ENCODE measurements at regions not wholly inside any gene's neighbourhood (a gene's known extent, or its start where the extent isn't known, plus 50 kb on each side); places are given as distances from the start of the nearest gene placed in this dataset.

DNA sequence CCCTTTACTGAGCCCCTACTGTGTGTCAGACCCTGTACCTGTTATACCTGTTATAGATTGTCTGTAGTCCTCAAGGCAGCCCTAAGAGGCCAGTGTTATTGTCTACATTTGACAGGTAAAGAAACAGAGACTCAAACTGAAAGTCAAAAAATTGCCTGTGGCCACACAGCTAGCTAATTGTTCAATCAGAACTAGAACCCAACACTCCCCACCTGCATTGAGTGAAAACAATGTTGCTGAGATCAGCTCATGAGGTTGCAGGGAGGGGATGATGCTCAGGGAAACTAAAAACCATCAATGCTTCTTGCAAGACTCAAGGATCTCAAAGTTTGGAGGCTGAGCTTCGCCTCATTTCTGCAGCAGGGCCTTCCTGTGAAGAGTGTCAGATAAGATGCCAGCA is 109.5 kb upstream of the LMO4 start:
- Histone ChIP-seq H3K9me3 (ENCODE audit: control insufficient read depth in 2 of 2, low read length in 2 of 2) (no peaks in the 10 kb centered on the region), H3K4me3 (ENCODE audit: low read length in 2 of 2) (no peak overlapping the region), H3K36me3 (ENCODE audit: control insufficient read depth in 2 of 2, insufficient read depth in 2 of 2, low read length in 2 of 2) (no peaks in the 10 kb centered on the region), H3K4me1 (ENCODE audit: control insufficient read depth in 2 of 2, insufficient read depth in 2 of 2, low read length in 2 of 2) (no peaks in the 10 kb centered on the region), H3K27me3 (ENCODE audit: control insufficient read depth in 2 of 2, insufficient read depth in 2 of 2, low read length in 2 of 2) (no peaks in the 10 kb centered on the region), H3K9ac (ENCODE audit: low read depth in 1 of 2, low read length in 2 of 2) (no peak overlapping the region), H3K27ac (ENCODE audit: low read depth in 2 of 2, low read length in 2 of 2) (no peak overlapping the region)

DNA sequence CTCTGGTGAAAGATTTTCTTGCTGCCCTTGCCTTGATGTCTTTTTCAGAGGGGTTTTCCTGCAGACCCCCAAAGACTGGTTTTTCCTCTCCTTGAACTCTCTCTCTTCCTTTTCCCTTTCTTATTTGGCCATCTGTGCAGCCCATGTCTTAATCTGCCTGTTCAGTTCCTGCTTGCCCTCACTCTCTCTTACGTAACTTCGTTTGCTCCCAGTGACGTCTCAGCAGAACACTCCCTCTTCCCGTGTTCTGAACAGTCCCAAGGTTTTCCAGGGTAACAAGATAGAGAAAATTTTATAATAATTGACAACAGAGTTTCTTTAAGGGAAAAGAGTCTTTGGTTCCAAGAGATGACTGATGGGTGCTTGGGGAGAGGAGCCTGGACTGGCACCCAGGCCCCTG is 109.1 kb upstream of the LMO4 start:
- Histone ChIP-seq H3K4me3 (ENCODE audit: low read length in 2 of 2) (no peak overlapping the region), H3K9ac (ENCODE audit: low read depth in 1 of 2, low read length in 2 of 2) (no peak overlapping the region), H3K9me3 (ENCODE audit: control insufficient read depth in 2 of 2, low read length in 2 of 2) (no peaks in the 10 kb centered on the region), H3K36me3 (ENCODE audit: control insufficient read depth in 2 of 2, insufficient read depth in 2 of 2, low read length in 2 of 2) (no peaks in the 10 kb centered on the region), H3K27ac (ENCODE audit: low read depth in 2 of 2, low read length in 2 of 2) (no peak overlapping the region), H3K4me1 (ENCODE audit: control insufficient read depth in 2 of 2, insufficient read depth in 2 of 2, low read length in 2 of 2) (no peaks in the 10 kb centered on the region), H3K27me3 (ENCODE audit: control insufficient read depth in 2 of 2, insufficient read depth in 2 of 2, low read length in 2 of 2) (no peaks in the 10 kb centered on the region)

- H3K9ac ChIP-seq (ENCODE audit: low read depth in 1 of 2, low read length in 2 of 2): no peak overlapping the region
Measured at GRCh38 chr1:87220993-87221392, 107.7 kb upstream of the LMO4 start.

DNA sequence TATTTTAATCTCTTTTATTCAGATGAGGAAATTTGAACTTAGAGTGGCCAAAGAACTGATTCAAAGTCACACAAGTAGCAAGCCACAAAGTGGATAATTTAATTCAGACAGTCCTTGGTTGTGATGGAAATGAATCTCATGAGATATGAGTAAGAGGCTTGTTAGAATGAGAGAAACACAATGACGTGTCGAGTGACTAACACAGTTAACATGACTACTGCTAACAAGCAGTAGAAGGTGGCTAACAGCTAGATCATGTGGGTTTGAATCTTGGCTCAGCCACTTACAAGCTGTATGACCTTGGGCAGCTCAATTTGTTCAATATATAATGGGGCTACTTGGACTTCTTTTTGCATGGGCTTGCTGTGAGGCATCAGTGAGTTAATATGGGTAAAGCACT is 104.5 kb upstream of the LMO4 start:
- H3K4me3 ChIP-seq (ENCODE audit: low read length in 2 of 2): no peak overlapping the region
- H3K9me3 ChIP-seq (ENCODE audit: control insufficient read depth in 2 of 2, low read length in 2 of 2): no peaks in the 10 kb centered on the region
- no peak overlapping the region for H3K9ac ChIP-seq (ENCODE audit: low read depth in 1 of 2, low read length in 2 of 2)
- no peaks in the 10 kb centered on the region for H3K36me3 ChIP-seq (ENCODE audit: control insufficient read depth in 2 of 2, insufficient read depth in 2 of 2, low read length in 2 of 2)
- no peak overlapping the region for H3K27ac ChIP-seq (ENCODE audit: low read depth in 2 of 2, low read length in 2 of 2)
- H3K27me3 ChIP-seq (ENCODE audit: control insufficient read depth in 2 of 2, insufficient read depth in 2 of 2, low read length in 2 of 2): no peaks in the 10 kb centered on the region
- no peaks in the 10 kb centered on the region for H3K4me1 ChIP-seq (ENCODE audit: control insufficient read depth in 2 of 2, insufficient read depth in 2 of 2, low read length in 2 of 2)

More at GRCh38 chr1:87220993-87221392, 107.7 kb upstream of the LMO4 start:
- H3K27ac ChIP-seq (ENCODE audit: low read depth in 2 of 2, low read length in 2 of 2): no peak overlapping the region
- no peaks in the 10 kb centered on the region for H3K9me3 ChIP-seq (ENCODE audit: control insufficient read depth in 2 of 2, low read length in 2 of 2)
- no peaks in the 10 kb centered on the region for H3K4me1 ChIP-seq (ENCODE audit: control insufficient read depth in 2 of 2, insufficient read depth in 2 of 2, low read length in 2 of 2)
- H3K36me3 ChIP-seq (ENCODE audit: control insufficient read depth in 2 of 2, insufficient read depth in 2 of 2, low read length in 2 of 2): no peaks in the 10 kb centered on the region
- no peak overlapping the region for H3K4me3 ChIP-seq (ENCODE audit: low read length in 2 of 2)
- no peaks in the 10 kb centered on the region for H3K27me3 ChIP-seq (ENCODE audit: control insufficient read depth in 2 of 2, insufficient read depth in 2 of 2, low read length in 2 of 2)

DNA sequence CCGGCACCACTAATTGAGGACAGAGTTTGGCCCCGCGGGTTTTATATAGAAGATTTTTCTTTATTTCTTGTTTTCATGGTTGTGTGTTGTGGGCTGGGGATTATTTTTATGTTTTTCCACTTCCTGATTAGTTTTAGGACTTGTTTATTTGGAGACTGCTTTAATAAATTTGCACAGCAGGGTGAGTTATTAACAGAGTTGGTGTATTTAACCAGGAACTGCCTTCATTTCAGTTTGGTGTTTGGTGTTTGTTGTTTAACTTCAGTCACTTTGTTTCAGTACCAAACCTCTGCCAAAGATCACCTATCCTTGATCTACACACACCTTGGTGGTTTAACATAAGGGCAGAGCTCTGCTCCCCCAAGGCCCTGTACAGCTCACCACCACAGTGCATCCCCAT is 103.5 kb upstream of the LMO4 start:
- Histone ChIP-seq H3K36me3 (ENCODE audit: control insufficient read depth in 2 of 2, insufficient read depth in 2 of 2, low read length in 2 of 2) (no peaks in the 10 kb centered on the region), H3K27ac (ENCODE audit: low read depth in 2 of 2, low read length in 2 of 2) (no peak overlapping the region), H3K4me3 (ENCODE audit: low read length in 2 of 2) (no peak overlapping the region), H3K9ac (ENCODE audit: low read depth in 1 of 2, low read length in 2 of 2) (no peak overlapping the region), H3K27me3 (ENCODE audit: control insufficient read depth in 2 of 2, insufficient read depth in 2 of 2, low read length in 2 of 2) (no peaks in the 10 kb centered on the region), H3K9me3 (ENCODE audit: control insufficient read depth in 2 of 2, low read length in 2 of 2) (no peaks in the 10 kb centered on the region), H3K4me1 (ENCODE audit: control insufficient read depth in 2 of 2, insufficient read depth in 2 of 2, low read length in 2 of 2) (no peaks in the 10 kb centered on the region)

DNA sequence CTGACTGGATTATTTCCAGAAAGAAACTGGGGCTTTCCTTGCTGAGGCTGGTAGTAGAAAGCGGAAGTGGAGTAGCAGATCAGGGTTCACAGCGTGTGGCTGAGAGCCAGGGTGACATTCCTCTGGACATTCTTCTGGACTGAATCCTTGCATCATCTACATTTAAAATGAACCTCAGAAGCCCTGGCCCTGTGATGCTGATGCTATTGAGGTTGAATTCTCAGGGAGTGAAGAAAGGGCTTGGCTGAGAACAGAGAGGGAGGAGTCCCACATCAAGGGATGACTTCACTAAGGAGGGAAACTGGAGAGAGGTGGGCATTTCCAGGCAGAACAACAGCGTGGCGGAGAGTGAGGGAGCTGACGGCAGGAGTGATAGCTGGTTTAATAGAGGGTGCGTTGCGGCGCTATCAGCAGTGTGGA is 102.3 kb upstream of the LMO4 start:
- Histone ChIP-seq H3K27me3 (ENCODE audit: control insufficient read depth in 2 of 2, insufficient read depth in 2 of 2, low read length in 2 of 2) (no peaks in the 10 kb centered on the region), H3K9ac (ENCODE audit: low read depth in 1 of 2, low read length in 2 of 2) (no peak overlapping the region), H3K4me1 (ENCODE audit: control insufficient read depth in 2 of 2, insufficient read depth in 2 of 2, low read length in 2 of 2) (no peaks in the 10 kb centered on the region), H3K27ac (ENCODE audit: low read depth in 2 of 2, low read length in 2 of 2) (peak overlapping the region in 1 of 2 donors; percentile 17), H3K36me3 (ENCODE audit: control insufficient read depth in 2 of 2, insufficient read depth in 2 of 2, low read length in 2 of 2) (no peaks in the 10 kb centered on the region), H3K9me3 (ENCODE audit: control insufficient read depth in 2 of 2, low read length in 2 of 2) (no peaks in the 10 kb centered on the region), H3K4me3 (ENCODE audit: low read length in 2 of 2) (no peak overlapping the region)

DNA sequence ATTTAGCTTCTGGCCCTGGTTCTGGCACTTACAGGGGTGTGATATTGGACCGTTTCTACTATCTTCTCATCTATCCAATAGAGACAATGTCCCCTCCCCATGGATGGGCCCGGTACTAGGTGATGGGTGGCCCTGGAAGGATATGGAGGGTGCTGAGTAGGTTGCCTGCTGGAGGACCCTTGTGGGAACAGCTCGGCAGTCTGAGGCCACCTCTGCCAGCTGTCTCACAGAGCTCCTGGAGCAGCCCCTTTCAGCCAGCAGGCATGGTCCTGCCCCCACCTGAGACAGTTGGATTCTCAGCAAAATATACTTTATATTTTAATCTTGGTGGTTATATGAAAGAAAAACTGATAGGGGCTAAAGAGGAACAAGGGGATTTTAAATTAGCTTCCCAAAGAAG is 101.0 kb upstream of the LMO4 start:
- no peaks in the 10 kb centered on the region for H3K36me3 ChIP-seq (ENCODE audit: control insufficient read depth in 2 of 2, insufficient read depth in 2 of 2, low read length in 2 of 2)
- no peaks in the 10 kb centered on the region for H3K27me3 ChIP-seq (ENCODE audit: control insufficient read depth in 2 of 2, insufficient read depth in 2 of 2, low read length in 2 of 2)
- H3K27ac ChIP-seq (ENCODE audit: low read depth in 2 of 2, low read length in 2 of 2): no peak overlapping the region
- H3K4me1 ChIP-seq (ENCODE audit: control insufficient read depth in 2 of 2, insufficient read depth in 2 of 2, low read length in 2 of 2): no peaks in the 10 kb centered on the region
- H3K9ac ChIP-seq (ENCODE audit: low read depth in 1 of 2, low read length in 2 of 2): no peak overlapping the region
- H3K9me3 ChIP-seq (ENCODE audit: control insufficient read depth in 2 of 2, low read length in 2 of 2): no peaks in the 10 kb centered on the region
- H3K4me3 ChIP-seq (ENCODE audit: low read length in 2 of 2): no peak overlapping the region

- Histone ChIP-seq H3K9me3 (ENCODE audit: control insufficient read depth in 2 of 2, low read length in 2 of 2) (no peaks in the 10 kb centered on the region), H3K27me3 (ENCODE audit: control insufficient read depth in 2 of 2, insufficient read depth in 2 of 2, low read length in 2 of 2) (peaks cover 0 to 2% of the 10 kb centered on the region in 2 donors), H3K4me1 (ENCODE audit: control insufficient read depth in 2 of 2, insufficient read depth in 2 of 2, low read length in 2 of 2) (no peaks in the 10 kb centered on the region), H3K36me3 (ENCODE audit: control insufficient read depth in 2 of 2, insufficient read depth in 2 of 2, low read length in 2 of 2) (no peaks in the 10 kb centered on the region), H3K9ac (ENCODE audit: low read depth in 1 of 2, low read length in 2 of 2) (no peak overlapping the region), H3K4me3 (ENCODE audit: low read length in 2 of 2) (no peak overlapping the region), H3K27ac (ENCODE audit: low read depth in 2 of 2, low read length in 2 of 2) (no peak overlapping the region)
Measured at GRCh38 chr1:87230501-87230900, 98.2 kb upstream of the LMO4 start.

- no peak overlapping the region for H3K27ac ChIP-seq (ENCODE audit: low read depth in 2 of 2, low read length in 2 of 2)
- no peaks in the 10 kb centered on the region for H3K36me3 ChIP-seq (ENCODE audit: control insufficient read depth in 2 of 2, insufficient read depth in 2 of 2, low read length in 2 of 2)
- no peak overlapping the region for H3K4me3 ChIP-seq (ENCODE audit: low read length in 2 of 2)
- H3K9ac ChIP-seq (ENCODE audit: low read depth in 1 of 2, low read length in 2 of 2): no peak overlapping the region
- no peaks in the 10 kb centered on the region for H3K9me3 ChIP-seq (ENCODE audit: control insufficient read depth in 2 of 2, low read length in 2 of 2)
- no peaks in the 10 kb centered on the region for H3K4me1 ChIP-seq (ENCODE audit: control insufficient read depth in 2 of 2, insufficient read depth in 2 of 2, low read length in 2 of 2)
- H3K27me3 ChIP-seq (ENCODE audit: control insufficient read depth in 2 of 2, insufficient read depth in 2 of 2, low read length in 2 of 2): peaks cover 0 to 2% of the 10 kb centered on the region in 2 donors
Measured at GRCh38 chr1:87231703-87232367, 96.8 kb upstream of the LMO4 start.

DNA sequence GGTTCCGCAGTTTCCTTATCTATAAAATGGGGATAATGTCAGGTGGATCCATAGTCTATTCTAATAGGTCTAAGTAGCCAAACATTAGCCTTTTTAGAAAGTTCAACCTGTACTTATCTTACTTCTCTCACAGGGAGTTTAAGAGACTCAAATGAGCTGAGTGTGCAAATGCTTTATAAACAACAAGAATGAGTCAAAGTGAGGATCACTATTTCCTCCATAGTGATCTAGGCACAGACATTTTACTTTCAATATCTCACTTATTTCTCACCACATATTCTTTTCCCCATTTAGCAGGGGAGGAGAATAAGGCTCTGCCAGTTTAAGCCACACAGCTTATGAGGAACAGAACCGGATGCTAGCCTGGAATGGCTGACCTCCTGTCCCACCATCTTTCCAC is 92.1 kb upstream of the LMO4 start:
- Histone ChIP-seq H3K27me3 (ENCODE audit: control insufficient read depth in 2 of 2, insufficient read depth in 2 of 2, low read length in 2 of 2) (peaks cover 0 to 2% of the 10 kb centered on the region in 2 donors), H3K4me1 (ENCODE audit: control insufficient read depth in 2 of 2, insufficient read depth in 2 of 2, low read length in 2 of 2) (no peaks in the 10 kb centered on the region), H3K9ac (ENCODE audit: low read depth in 1 of 2, low read length in 2 of 2) (no peak overlapping the region), H3K9me3 (ENCODE audit: control insufficient read depth in 2 of 2, low read length in 2 of 2) (no peaks in the 10 kb centered on the region), H3K36me3 (ENCODE audit: control insufficient read depth in 2 of 2, insufficient read depth in 2 of 2, low read length in 2 of 2) (no peaks in the 10 kb centered on the region), H3K27ac (ENCODE audit: low read depth in 2 of 2, low read length in 2 of 2) (no peak overlapping the region), H3K4me3 (ENCODE audit: low read length in 2 of 2) (no peak overlapping the region)

All from mucosa of rectum (tissue), 2 donors.